Left ventricle myocardium inferior (tissue), 1 donor: ENCODE measurements at regions not wholly inside any gene's neighbourhood (a gene's known extent, or its start where the extent isn't known, plus 50 kb on each side); places are given as distances from the start of the nearest gene placed in this dataset.
"Not testable (repeated sequence)": the region's sequence is repeated elsewhere in the genome, so short reads cannot be mapped to it uniquely, and the experiment has no call there.

Source experiments
- DNase-seq: peaks from one replicate; pipeline ENCODE4 v3.0.0-alpha.2; 2020
- H3K27ac ChIP-seq: fragments of 200-600 bp; replicated peaks from 2 replicates; pipeline ENCODE4 v1.8.0; 2021
- H3K27me3 ChIP-seq: fragments of 200-600 bp; 2 replicates; pipeline ENCODE4 v1.8.0; 2021; ENCODE audit warnings: low read depth
- H3K36me3 ChIP-seq: fragments of 200-600 bp; 2 replicates; pipeline ENCODE4 v1.8.0; 2021
- H3K4me1 ChIP-seq: fragments of 200-600 bp; 2 replicates; pipeline ENCODE4 v1.8.0; 2021
- H3K4me3 ChIP-seq: fragments of 200-600 bp; 2 replicates; pipeline ENCODE4 v1.8.0; 2021; ENCODE audit warnings: mild to moderate bottlenecking, moderate library complexity
- H3K9me3 ChIP-seq: fragments of 200-600 bp; replicated peaks from 2 replicates; pipeline ENCODE4 v1.8.0; 2021
- intact Hi-C: fragments of 100-400 bp; cut with micrococcal nuclease; formaldehyde crosslinking; loops from one replicate; pipeline ENCODE4 v1.11.0; 2022
- TF ChIP-seq, protein P1 (sequence below): fragments of 200-600 bp; IDR thresholded peaks from 2 replicates; pipeline ENCODE4 v1.8.0; 2021; ENCODE audit warnings: antibody characterized with exemption, mild to moderate bottlenecking, borderline replicate concordance
- donor health status: DM: no; HTN: yes; CAD: no; lungs with severe emphysema.

DNA sequence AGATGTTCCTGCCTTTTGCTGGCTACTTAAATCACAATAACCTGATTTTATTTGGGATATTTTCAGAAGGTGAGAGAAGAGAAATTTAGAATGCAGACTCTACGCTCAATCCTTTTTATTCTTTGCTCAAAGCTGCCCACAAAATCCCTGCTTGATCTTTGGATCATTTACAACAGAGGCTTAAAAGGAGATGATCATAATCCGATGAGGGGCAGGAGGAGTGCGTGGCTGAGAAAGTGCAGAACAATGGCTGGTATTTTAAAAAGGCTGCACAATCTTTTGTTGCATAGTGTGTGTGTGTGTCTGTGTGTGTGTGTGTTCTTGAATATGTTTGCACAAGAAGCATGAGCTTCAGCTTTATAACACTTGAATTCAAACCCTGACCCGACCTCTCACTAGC lies 256.3 kb upstream of the MYT1L start:
- no peak overlapping the region for H3K27ac ChIP-seq
- H3K4me3 ChIP-seq: no peak overlapping the region
- intact Hi-C loops: no loop called here
- no peaks in the 10 kb centered on the region for H3K9me3 ChIP-seq
- peaks cover 31% of the 10 kb centered on the region for H3K27me3 ChIP-seq
- DNase-seq: no peak
- no peaks in the 10 kb centered on the region for H3K36me3 ChIP-seq
- H3K4me1 ChIP-seq: no peaks in the 10 kb centered on the region
- TF ChIP-seq, protein P1, sequence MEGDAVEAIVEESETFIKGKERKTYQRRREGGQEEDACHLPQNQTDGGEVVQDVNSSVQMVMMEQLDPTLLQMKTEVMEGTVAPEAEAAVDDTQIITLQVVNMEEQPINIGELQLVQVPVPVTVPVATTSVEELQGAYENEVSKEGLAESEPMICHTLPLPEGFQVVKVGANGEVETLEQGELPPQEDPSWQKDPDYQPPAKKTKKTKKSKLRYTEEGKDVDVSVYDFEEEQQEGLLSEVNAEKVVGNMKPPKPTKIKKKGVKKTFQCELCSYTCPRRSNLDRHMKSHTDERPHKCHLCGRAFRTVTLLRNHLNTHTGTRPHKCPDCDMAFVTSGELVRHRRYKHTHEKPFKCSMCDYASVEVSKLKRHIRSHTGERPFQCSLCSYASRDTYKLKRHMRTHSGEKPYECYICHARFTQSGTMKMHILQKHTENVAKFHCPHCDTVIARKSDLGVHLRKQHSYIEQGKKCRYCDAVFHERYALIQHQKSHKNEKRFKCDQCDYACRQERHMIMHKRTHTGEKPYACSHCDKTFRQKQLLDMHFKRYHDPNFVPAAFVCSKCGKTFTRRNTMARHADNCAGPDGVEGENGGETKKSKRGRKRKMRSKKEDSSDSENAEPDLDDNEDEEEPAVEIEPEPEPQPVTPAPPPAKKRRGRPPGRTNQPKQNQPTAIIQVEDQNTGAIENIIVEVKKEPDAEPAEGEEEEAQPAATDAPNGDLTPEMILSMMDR: no peak

DNA sequence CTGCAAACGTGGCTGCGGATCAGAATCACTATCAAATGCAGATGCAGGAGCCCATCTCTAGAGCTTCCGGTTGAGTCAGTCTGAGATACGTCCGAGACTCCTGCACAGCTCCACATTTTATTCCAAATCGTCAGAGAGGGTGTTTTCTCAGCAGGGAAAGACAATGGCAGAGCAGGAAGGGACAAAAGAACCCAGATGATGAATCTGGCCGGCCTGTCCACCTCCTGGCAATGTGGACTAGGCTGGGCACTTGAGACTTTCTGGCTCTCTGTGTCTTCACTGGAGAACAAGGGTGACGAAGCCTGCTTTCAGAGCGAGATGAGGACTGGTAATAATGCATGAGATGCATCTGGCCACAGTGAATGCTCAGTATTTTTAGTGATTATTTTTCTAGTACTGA lies 255.9 kb upstream of the MYT1L start:
- Histone ChIP-seq H3K36me3 (no peaks in the 10 kb centered on the region), H3K4me1 (no peaks in the 10 kb centered on the region), H3K4me3 (no peak overlapping the region), H3K27ac (no peak overlapping the region), H3K9me3 (no peaks in the 10 kb centered on the region), H3K27me3 (peaks cover 27% of the 10 kb centered on the region)
- DNase-seq: no peak
- intact Hi-C loops: no loop called here
- TF ChIP-seq, protein P1: no peak

DNA sequence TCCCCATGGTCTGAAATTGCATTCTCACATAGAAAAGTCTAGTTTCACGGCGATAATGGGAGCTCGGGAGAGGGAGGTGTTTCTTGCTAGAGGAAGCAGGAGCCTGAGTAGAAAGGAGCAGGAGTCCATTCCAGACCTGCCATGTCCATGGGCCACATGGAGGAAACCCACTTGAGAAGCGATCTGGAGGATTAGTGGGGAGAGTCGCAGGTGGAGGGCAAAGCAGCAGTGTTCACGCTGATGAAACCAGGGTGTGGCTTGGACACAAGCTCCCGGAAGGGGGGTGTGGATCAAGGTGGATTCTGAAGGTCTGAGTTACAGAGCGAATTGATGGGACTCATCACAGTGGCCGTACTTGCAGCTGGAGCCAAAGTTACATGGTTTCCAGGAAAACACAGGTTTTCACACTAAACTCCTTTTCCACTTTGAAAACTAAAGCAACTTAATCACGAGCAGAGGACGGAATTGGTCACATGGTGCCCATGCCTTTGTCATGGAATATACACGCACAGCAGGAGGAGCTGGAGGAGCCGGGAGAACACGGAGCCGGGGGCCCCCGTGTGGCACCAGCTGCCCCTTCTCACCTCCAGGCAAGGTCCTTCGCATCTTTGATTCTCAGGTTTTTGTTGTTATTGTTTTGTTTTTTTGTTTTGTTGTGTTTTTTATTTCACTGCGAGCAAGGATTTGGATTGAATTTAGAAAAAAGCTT lies 255.1 kb upstream of the MYT1L start:
- no peak for DNase-seq
- TF ChIP-seq, protein P1: no peak
- no peak overlapping the region for H3K4me3 ChIP-seq
- H3K36me3 ChIP-seq: no peaks in the 10 kb centered on the region
- no peaks in the 10 kb centered on the region for H3K9me3 ChIP-seq
- no peaks in the 10 kb centered on the region for H3K4me1 ChIP-seq
- peaks cover 24% of the 10 kb centered on the region for H3K27me3 ChIP-seq
- intact Hi-C loops: no loop called here
- no peak overlapping the region for H3K27ac ChIP-seq

DNA sequence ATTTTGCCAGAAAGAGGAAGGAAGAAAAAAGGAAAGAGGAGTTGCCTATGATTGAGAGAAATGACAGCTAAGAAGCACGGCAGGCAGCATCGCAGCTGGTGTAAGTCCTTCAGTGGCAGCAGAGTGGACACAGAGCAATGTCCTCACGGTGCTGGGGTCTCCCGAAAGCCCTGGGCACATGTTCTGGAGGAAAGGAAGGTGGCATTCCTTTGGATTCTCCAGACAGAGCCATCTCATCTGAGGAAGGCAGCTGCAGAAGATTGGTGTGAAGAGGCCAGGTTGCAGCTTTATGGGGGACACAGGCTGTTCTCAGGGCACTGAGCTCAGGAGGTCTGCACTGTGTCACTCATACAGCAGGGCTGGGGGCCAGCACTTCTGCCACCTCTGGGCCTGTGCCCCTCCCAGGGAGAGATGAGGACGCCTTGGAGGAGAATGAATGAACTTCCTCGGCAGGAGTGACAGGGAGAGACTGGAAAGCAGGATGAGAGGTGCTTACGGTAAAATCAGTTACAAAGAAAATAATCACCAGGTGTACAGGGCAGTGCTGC lies 252.0 kb upstream of the MYT1L start:
- no peaks in the 10 kb centered on the region for H3K4me1 ChIP-seq
- H3K4me3 ChIP-seq: no peak overlapping the region
- TF ChIP-seq, protein P1: no peak
- H3K9me3 ChIP-seq: no peaks in the 10 kb centered on the region
- intact Hi-C loops: no loop called here
- no peak for DNase-seq
- H3K36me3 ChIP-seq: no peaks in the 10 kb centered on the region
- H3K27ac ChIP-seq: no peak overlapping the region
- peaks cover 13% of the 10 kb centered on the region for H3K27me3 ChIP-seq

DNA sequence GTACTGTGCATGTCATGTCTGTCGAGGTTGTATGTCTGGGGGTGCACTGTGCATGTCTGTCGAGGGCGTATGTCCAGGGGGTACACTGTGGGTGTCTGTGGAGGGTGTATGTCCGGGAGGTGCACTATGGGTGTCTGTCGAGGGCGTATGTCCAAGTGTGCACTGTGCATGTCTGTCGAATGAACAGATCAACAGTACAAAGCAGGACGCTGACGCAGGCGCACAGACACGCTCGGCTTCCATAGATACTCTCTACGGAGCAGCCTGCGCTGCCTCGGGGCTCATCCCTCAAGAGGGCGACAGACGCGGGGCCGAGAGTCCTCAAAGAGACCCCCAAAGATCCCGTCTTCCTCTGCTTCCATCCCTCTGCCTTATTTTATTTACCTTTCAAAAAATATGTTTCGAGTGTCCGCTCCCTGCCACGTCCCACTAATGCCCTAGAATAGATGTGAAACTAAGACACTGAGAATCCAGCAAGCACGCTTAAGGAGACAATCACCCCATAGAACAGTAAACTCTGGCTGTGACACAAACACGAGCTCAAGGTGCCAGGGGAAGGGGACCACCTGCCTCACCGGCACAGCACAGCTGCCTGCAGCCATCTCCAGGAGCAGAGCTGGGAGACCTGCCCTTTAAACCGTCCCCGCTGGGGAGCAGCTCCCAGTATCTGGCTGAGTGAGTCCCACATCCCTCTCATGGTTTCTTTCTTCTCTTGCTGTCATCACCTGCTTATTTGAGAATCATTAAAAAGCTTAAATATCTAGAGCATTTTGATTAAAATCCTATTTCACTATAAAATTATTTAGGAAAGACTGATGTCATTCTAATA lies 250.5 kb upstream of the MYT1L start:
- Histone ChIP-seq H3K27me3 (peaks cover 13% of the 10 kb centered on the region), H3K27ac (no peak overlapping the region), H3K4me3 (no peak overlapping the region), H3K4me1 (no peaks in the 10 kb centered on the region), H3K9me3 (no peaks in the 10 kb centered on the region), H3K36me3 (no peaks in the 10 kb centered on the region)
- intact Hi-C loops: no loop called here
- no peak for DNase-seq
- TF ChIP-seq, protein P1: no peak

DNA sequence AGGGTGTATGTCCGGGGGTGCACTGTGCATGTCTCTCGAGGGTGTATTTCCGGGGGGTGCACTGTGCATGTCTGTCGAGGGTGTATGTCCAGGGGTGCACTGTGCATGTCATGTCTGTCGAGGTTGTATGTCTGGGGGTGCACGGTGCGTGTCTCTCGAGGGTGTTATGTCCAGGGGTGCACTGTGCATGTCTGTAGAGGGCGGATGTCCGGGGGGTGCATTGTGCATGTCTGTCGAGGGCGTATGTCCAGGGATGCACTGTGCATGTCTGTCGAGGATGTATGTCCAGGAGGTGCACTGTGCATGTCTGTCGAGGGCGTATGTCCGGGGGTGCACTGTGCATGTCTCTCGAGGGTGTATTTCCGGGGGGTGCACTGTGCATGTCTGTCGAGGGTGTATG lies 249.8 kb upstream of the MYT1L start:
- H3K36me3 ChIP-seq, DNase-seq, intact Hi-C loops, H3K9me3 ChIP-seq, H3K4me3 ChIP-seq, H3K4me1 ChIP-seq, H3K27ac ChIP-seq: not testable (repeated sequence)
- peaks cover 16% of the 10 kb centered on the region for H3K27me3 ChIP-seq
